PC-3 (cell line): ENCODE measurements at regions not wholly inside any gene's neighbourhood (a gene's known extent, or its start where the extent isn't known, plus 50 kb on each side); places are given as distances from the start of the nearest gene placed in this dataset.

ENCODE experiments used
- ATAC-seq: fragments of 200-7000 bp; cut with Tn5 transposase; 2 replicates; pipeline ENCODE4 v1.9.1; 2020; ENCODE audit warnings: mild to moderate bottlenecking, moderate library complexity
- BruUV-seq: library from RNA; stranded (reverse); fragments of 400-500 nt; replicated peaks from 2 replicates; lab custom pipeline; 2021; lab: Mats Ljungman, UMichigan
- CTCF ChIA-PET: fragments of 300-600 bp; sonication (Branson Sonifier 250); formaldehyde crosslinking; loops from one replicate; lab custom pipeline; 2022; ENCODE audit warnings: antibody characterized with exemption; lab: Charles Lee
- POLR2A ChIA-PET: fragments of 300-600 bp; sonication (Branson Sonifier 250); formaldehyde crosslinking; loops from one replicate; lab custom pipeline; 2022; ENCODE audit warnings: antibody characterized with exemption; ENCODE audit not compliant: unreplicated experiment; lab: Charles Lee
- DNase-seq: peaks from one replicate; pipeline ENCODE4 v3.0.0-alpha.2; 2015
- H2AFZ ChIP-seq: fragments of 300-600 bp; sonication (generic); 2 replicates; pipeline ENCODE4 v1.6.0; 2016; ENCODE audit warnings: antibody characterized with exemption, low read length
- H3F3A ChIP-seq: fragments of 300-600 bp; sonication (generic); one replicate; pipeline ENCODE4 v1.6.0; 2017; ENCODE audit warnings: antibody characterized with exemption, low read length, control low read depth, mild to moderate bottlenecking; ENCODE audit not compliant: unreplicated experiment
- H3K27ac ChIP-seq: fragments of 300-600 bp; sonication (generic); 2 replicates; pipeline ENCODE4 v1.5.1; 2016; ENCODE audit warnings: mild to moderate bottlenecking, low read length
- H3K27me3 ChIP-seq: fragments of 300-600 bp; sonication (generic); 2 replicates; pipeline ENCODE4 v1.6.1; 2016; ENCODE audit warnings: low read length, mixed read lengths
- H3K36me3 ChIP-seq: fragments of 300-600 bp; sonication (generic); 2 replicates; pipeline ENCODE4 v1.6.1; 2016; ENCODE audit warnings: low read depth, mixed run types, low read length, mixed read lengths
- H3K4me1 ChIP-seq: fragments of 300-600 bp; sonication (generic); 2 replicates; pipeline ENCODE4 v1.5.1; 2016; ENCODE audit warnings: low read length; ENCODE audit not compliant: insufficient read depth
- H3K4me2 ChIP-seq: fragments of 300-600 bp; sonication (generic); 2 replicates; pipeline ENCODE4 v1.6.0; 2016; ENCODE audit warnings: low read length
- H3K4me3 ChIP-seq: fragments of 300-600 bp; sonication (generic); 2 replicates; pipeline ENCODE4 v1.5.1; 2016; ENCODE audit warnings: mild to moderate bottlenecking, low read length, mixed read lengths
- H3K79me2 ChIP-seq: fragments of 300-600 bp; sonication (generic); 2 replicates; pipeline ENCODE4 v1.6.1; 2017; ENCODE audit warnings: low read length, mixed read lengths
- H3K9ac ChIP-seq: fragments of 300-600 bp; sonication (generic); 2 replicates; pipeline ENCODE4 v1.6.0; 2016; ENCODE audit warnings: mild to moderate bottlenecking, low read length
- H3K9me2 ChIP-seq: fragments of 300-600 bp; sonication (generic); replicated peaks from 2 replicates; pipeline ENCODE4 v1.6.1; 2016; ENCODE audit warnings: mixed run types, low read length, mixed read lengths
- H3K9me3 ChIP-seq: fragments of 300-600 bp; sonication (generic); 2 replicates; pipeline ENCODE4 v1.6.1; 2016; ENCODE audit warnings: low read length, mixed read lengths
- H4K20me1 ChIP-seq: fragments of 300-600 bp; sonication (generic); 2 replicates; pipeline ENCODE4 v1.6.1; 2016; ENCODE audit warnings: low read length, mixed read lengths
- EZH2 ChIP-seq: fragments of 300-600 bp; sonication (generic); IDR thresholded peaks from one replicate; pipeline ENCODE4 v1.6.1; 2017; ENCODE audit warnings: antibody characterized with exemption, mild to moderate bottlenecking, low read length; ENCODE audit not compliant: unreplicated experiment
- EZH2phosphoT487 ChIP-seq: fragments of 300-600 bp; sonication (generic); IDR thresholded peaks from 2 replicates; pipeline ENCODE4 v1.6.1; 2018; ENCODE audit warnings: mild to moderate bottlenecking, antibody characterized with exemption, low read length, borderline replicate concordance
- intact Hi-C: fragments of 100-400 bp; cut with micrococcal nuclease; formaldehyde crosslinking; loops from 2 replicates; pipeline ENCODE4 v1.9.0; 2023
- TF ChIP-seq, protein P1 (sequence below): fragments of 300-600 bp; sonication (generic); conservative IDR thresholded peaks from 2 replicates; pipeline ENCODE4 v1.5.1; 2017; ENCODE audit warnings: antibody characterized with exemption, low read depth, mild to moderate bottlenecking, low read length

DNA sequence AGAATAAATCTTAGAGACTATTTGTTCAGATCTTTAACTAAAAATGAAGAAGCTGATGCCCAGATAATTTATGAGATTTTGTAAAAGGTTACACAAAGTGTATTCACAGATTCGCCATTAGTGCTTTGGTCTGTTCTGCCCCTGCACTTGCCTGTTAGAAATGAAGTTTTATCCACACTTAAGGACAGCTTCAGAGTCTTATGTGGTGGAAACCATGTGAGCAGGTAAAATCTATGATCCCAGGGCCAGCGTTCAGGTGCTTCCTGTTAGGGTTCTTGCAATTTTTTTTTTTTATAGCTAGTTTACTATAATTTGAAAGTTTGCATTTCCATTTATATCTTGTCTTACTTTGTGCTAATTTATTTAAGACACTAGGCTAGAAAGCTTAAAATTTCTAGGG lies 561.6 kb downstream of the PRR16 start:
- H3K4me2 ChIP-seq: no peak overlapping the region
- no TSS peak for BruUV-seq
- POLR2A ChIA-PET: no interaction called here

DNA sequence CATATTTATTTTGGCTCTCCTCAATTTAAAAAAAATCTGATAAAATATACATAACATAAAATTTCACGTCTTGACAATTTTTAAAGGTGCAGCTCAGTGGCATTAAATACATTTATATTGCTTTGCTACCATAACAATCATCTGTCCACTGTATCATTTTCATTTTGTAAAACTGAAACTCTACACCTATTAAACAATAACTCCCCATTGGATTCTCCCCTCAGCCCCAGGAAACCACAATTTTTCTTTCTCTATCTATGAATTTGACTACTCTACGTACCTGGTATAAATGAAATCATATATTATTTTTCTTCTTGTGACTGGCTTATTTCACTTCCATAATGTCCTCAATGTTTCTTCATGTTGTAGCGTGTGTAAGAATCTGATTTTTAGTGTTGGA lies 563.5 kb downstream of the PRR16 start:
- Histone ChIP-seq H3K4me1 (no peaks in the 10 kb centered on the region), H3K27me3 (no peaks in the 10 kb centered on the region), H3K4me2 (no peak overlapping the region), H3F3A (no peaks in the 10 kb centered on the region), H3K36me3 (no peaks in the 10 kb centered on the region), H4K20me1 (no peaks in the 10 kb centered on the region), H2AFZ (no peak overlapping the region), H3K9me2 (no peaks in the 10 kb centered on the region), H3K9ac (no peak overlapping the region), H3K79me2 (no peaks in the 10 kb centered on the region), H3K27ac (no peak overlapping the region), H3K9me3 (no peaks in the 10 kb centered on the region), H3K4me3 (no peak overlapping the region)
- ChIA-PET CTCF (no interaction called here), POLR2A (no interaction called here)
- ATAC-seq (no peak), DNase-seq (no peak)
- intact Hi-C loops: no loop called here
- TF ChIP-seq, protein P1, sequence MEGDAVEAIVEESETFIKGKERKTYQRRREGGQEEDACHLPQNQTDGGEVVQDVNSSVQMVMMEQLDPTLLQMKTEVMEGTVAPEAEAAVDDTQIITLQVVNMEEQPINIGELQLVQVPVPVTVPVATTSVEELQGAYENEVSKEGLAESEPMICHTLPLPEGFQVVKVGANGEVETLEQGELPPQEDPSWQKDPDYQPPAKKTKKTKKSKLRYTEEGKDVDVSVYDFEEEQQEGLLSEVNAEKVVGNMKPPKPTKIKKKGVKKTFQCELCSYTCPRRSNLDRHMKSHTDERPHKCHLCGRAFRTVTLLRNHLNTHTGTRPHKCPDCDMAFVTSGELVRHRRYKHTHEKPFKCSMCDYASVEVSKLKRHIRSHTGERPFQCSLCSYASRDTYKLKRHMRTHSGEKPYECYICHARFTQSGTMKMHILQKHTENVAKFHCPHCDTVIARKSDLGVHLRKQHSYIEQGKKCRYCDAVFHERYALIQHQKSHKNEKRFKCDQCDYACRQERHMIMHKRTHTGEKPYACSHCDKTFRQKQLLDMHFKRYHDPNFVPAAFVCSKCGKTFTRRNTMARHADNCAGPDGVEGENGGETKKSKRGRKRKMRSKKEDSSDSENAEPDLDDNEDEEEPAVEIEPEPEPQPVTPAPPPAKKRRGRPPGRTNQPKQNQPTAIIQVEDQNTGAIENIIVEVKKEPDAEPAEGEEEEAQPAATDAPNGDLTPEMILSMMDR: no peak
- TF ChIP-seq EZH2 (no peak), EZH2phosphoT487 (no peak)
- BruUV-seq: no TSS peak

More for the DNA sequence above, 561.6 kb downstream of the PRR16 start:
- TF ChIP-seq, protein P1: no peak
- TF ChIP-seq EZH2phosphoT487 (no peak), EZH2 (no peak)
- Histone ChIP-seq H3K79me2 (no peaks in the 10 kb centered on the region), H3F3A (no peaks in the 10 kb centered on the region), H3K36me3 (no peaks in the 10 kb centered on the region), H4K20me1 (no peaks in the 10 kb centered on the region), H3K9ac (no peak overlapping the region), H3K9me2 (no peaks in the 10 kb centered on the region), H3K9me3 (no peaks in the 10 kb centered on the region), H2AFZ (no peak overlapping the region), H3K27me3 (no peaks in the 10 kb centered on the region), H3K4me3 (no peak overlapping the region), H3K4me1 (no peaks in the 10 kb centered on the region), H3K27ac (no peak overlapping the region)
- intact Hi-C loops: no loop called here
- ATAC-seq (no peak), DNase-seq (no peak)
- CTCF ChIA-PET: no interaction called here

DNA sequence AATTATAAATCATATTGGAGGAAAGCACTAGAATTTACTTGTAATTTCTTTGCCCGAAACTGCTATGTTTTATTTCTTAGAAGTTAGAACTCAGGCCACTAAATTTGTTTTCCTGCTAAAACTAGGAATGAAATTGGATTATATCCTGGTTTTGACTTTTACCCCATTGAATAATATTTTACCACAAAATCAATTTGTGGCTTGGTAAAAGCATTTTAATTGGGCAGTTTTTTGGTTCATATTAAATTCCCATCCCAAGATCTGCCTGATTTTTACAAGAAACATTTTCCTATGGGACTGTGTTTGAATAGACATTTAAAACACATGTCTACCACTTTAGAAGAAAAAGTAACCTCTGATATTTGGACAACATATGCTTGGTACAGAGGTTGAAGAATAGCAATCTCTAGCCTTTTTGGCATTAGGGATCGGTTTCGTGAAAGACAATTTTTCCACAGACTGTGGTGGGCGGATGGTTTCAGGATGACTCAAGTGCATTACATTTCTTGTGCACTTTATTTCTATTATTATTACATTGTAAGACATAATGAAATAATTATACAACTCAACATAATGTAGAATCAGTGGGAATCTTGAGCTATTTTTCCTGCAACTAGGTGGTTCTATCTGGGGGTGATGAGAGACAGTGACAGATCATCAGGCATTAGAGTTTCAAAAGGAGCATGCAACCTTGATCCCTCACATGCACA lies 565.6 kb downstream of the PRR16 start:
- ChIA-PET POLR2A (no interaction called here), CTCF (no interaction called here)
- no TSS peak for BruUV-seq

More for the DNA sequence above, 565.6 kb downstream of the PRR16 start:
- H3K4me2 ChIP-seq: no peak overlapping the region
- no peaks in the 10 kb centered on the region for H3K36me3 ChIP-seq
- H3K4me1 ChIP-seq: no peaks in the 10 kb centered on the region
- H3F3A ChIP-seq: no peaks in the 10 kb centered on the region
- H3K27me3 ChIP-seq: no peaks in the 10 kb centered on the region
- no peaks in the 10 kb centered on the region for H3K79me2 ChIP-seq
- no peaks in the 10 kb centered on the region for H3K9me3 ChIP-seq
- no peaks in the 10 kb centered on the region for H3K9me2 ChIP-seq
- ATAC-seq: no peak
- intact Hi-C loops: no loop called here
- H4K20me1 ChIP-seq: no peaks in the 10 kb centered on the region
- no peak overlapping the region for H3K4me3 ChIP-seq
- no peak overlapping the region for H2AFZ ChIP-seq
- TF ChIP-seq, protein P1: no peak
- TF ChIP-seq EZH2 (no peak), EZH2phosphoT487 (no peak)
- no peak for DNase-seq
- H3K9ac ChIP-seq: no peak overlapping the region
- H3K27ac ChIP-seq: no peak overlapping the region
